ENCODE measurements at regions not wholly inside any gene's neighbourhood (a gene's known extent, or its start where the extent isn't known, plus 50 kb on each side); places are given as distances from the start of the nearest gene placed in this dataset.
"Not testable (repeated sequence)": the region's sequence is repeated elsewhere in the genome, so short reads cannot be mapped to it uniquely, and the experiment has no call there.

DNA sequence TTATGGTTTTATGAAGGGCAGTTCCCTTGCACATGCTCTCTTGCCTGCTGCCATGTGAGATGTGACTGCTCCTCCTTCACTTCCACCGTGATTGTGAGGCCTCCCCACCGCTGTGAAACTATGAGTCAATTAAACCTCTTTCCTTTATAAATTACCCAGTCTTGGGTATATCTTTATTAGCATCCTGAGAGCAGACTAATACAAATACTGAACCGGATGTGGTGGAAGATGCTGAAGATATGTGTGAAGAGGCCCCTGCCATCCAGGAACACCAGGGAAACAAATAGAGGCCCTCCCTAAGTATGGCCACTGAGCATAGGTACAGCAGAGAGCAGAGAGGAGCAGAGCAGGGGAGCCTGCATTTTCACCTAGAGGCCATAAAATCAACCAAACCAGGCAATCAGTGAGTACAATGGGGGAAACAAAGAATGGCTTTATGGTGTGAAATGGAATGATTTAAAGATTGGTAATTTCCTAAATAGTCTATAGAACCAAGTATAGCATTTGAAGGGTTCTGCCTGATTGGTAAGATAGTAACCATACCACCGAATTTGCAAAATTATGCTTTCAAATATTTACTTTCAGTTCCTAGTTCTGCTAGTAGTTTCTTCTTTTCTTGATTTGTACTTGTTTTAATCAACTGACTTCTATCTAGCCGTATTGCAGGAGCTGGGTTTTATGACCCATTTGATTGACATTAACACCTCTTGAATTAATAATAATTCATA, 421.6 kb downstream of the IRX1 start:
- no peak for DNase-seq (ENCODE audit: low read depth)

DNA sequence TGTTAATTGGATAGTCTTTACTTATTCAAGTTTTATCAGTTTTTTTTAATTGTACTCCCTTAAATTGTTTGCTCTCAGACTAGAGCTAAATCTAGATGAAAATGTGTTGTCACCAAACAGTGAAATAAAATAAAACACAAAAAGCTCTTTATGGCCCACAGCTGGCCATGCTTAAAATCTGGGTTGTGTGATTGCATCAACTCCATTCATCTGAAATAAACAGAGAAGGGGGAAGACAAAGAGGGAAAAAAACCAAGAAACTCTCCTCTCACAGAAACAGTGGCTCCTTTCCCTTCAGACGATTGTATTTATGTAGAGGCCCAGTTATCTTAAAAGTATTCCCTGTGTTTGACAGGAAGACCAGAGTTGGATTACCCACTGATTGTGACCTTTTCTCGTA, 422.4 kb downstream of the IRX1 start:
- DNase-seq (ENCODE audit: low read depth) = no peak

DNA sequence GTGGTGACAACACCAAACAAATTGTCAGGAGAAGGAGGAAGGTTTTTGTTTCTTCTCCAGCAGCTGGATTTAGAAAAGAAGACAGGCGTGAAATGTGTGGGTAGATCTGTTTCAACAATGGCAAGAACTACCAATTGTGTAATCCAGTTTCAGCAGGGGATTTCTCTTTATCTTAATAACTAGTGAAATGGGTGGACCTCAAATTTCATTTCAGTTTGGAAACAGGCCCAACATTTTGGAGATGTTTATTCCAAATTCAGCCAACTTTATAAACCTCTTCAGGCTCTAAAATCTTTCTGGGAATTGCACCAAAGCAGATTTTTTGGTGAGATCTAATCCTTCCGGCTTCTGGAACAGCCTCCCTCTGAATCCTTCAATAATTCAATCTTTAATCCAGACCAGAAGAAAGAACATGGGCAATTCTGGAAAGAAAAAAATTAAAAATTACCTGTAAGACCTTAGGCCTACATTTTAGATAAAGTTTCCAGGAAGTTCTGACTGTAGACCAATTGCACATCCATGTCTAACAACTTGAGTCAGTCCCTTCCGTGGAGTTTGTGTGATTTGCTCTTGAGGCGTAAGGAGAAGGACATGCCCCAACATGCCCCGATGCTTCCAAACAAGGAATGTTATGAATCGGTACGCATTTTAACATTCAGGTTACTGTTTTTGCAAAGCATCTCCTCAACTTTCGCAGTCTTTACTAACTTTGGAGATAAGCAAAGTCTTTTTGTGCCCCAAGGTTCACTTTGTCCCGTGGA, 423.6 kb downstream of the IRX1 start:
- DNase-seq (ENCODE audit: low read depth) = peak; percentile 11

DNA sequence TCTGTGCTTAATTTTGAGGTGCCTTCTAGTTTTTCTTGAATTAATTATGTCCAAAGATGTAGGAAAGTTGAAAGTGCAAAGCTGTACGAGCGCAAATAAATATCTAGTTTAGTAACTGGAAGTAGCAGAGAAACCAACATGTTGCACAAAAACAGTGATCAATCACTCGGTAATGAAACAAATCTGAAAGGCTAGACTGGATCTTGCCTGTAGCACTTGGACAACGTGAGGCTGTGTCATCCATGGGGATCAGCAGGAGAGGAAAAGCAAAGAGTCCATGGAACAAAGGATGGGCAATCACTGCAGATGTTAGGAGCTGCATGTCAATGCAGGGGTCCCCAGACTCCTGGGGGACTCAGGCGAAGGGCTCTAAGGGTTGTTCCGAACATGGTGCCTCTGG, 424.2 kb downstream of the IRX1 start:
- no peak for DNase-seq (ENCODE audit: low read depth)

DNA sequence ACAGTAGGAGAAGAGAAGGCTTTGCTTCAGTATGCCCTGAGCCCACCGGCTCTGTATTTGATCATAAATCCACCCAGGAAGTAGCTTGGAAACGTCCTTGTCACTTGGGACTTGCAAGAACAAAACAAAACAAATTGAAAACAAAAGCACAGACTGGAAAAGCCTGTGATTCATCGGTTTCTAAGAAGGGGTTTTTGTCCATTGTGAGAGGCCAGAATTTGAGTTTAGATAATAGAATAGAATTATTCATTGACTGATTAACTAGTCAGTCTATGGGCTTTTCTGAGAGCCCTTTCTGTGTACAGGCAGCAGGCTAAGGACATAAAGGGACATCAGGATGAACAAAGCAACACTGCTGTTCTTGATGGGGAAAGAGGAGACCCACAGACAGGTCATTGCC, 424.8 kb downstream of the IRX1 start:
- no peak for DNase-seq (ENCODE audit: low read depth)

DNA sequence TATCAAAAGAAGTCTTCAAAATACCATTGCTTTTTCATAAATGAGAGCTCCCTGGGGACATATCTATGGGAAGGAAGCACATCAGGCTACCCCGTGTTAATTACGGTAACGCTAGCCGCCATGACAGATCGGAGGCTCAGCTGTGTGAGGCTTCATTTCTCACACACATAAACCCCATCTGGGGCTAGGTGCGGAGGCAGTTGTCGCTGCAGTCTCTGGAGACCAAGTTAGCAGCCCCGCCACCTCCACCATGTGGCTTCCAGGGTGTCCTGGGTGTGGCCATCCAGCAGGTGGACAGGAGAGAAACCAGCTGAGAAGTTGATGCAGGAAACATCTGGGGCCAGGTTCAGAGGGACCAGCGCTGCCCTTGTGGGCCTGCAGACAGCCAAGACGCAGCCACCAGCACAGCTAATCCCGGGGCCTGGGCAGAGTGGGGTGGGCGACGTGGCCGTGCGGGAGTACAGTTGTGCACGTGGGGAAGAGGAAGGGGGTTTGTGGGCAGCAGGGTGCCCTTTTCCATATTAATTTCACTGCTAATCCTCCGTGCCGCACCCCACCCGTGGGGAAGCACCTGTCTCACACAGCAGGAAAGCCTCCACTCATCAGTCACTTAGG, 426.5 kb downstream of the IRX1 start:
- no peak for DNase-seq (ENCODE audit: low read depth)

DNA sequence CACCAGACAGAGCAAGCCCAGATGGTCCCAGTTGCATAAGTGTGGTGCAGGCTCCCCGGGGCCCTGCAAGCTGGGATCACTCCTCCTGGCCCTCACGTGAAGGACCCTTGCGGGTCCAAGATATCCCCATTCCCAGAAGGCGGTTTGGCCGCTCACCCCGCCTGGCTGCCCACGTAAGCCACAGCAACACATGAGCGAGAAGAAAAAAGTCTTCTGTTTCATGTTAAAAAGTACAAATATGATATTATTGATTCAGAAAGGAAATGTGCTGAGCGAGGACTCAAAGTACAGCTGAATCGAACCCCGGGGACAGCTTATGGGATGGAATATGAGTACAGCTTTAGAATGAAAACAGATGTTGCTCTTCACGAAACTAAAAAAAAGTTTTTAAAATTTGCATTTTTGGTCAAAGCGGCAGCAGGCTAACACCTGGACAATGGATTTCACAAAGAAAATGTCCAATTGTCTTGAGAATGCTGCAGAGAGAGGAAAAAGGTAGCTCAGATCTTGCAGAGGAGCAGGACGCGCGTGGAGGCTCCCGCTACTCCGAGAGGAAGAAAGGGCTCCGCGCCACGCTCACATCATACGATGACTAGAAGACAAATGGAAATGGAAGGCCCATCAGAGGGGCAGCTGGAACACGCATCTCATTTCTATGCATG, 427.6 kb downstream of the IRX1 start:
- no peak for DNase-seq (ENCODE audit: low read depth)

DNA sequence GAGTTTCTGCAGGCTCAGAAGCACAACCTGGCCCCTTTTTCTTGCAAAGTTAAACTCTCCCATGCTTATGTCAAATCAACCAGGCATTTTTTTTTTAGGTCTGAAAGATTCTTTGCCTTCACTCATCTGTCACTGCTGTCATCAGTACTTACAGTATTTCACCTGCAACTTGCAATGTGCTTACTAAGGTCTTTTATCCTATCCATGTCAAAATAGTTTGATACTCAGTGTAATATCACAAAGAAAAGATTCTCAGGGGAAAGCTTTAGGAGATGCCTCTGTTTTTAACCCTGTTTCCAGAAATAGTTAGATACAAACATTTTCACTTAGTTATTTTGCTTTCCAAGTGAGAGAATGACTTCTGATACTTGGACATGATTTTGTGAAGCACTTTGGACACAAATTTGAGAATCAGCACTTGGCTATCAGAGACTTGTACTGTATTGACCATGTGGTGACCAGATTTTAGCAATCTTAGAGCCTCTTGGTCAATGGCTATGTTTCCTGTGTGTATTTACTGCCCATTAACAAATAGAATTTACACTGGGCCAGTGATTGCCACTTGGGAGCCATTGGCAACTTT, 428.2 kb downstream of the IRX1 start:
- no peak for DNase-seq (ENCODE audit: low read depth)

DNA sequence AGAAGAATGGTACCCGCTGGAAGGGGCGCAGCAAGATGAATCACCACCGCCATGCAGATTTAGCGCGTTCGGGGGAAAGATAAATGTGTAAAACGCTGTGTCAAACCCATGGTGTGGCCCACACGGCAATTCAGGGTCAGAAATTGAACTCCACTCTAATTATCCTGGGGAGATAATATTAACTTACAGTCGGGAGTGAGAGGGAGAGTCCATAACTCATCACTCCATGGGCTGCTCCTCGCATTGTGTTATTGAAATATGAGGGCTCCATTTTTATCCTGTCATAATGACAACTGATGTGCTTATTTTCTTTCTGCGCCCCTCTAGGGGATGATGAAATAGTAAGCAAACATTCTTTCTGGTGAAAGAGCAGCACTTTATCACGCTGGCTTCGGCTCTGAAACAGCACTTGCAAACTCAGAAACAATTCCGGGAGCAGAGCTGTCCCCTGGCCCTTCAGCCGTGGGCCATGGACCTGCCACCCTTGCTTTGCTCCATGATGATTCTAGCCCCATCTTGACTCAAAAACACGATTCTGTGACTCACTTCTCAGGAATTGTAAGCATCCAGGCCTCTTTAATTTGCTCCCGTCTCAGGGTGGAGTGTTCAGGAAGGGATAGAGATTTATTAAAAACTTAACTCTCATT, 431.6 kb downstream of the IRX1 start:
- DNase-seq (ENCODE audit: low read depth) = no peak

DNA sequence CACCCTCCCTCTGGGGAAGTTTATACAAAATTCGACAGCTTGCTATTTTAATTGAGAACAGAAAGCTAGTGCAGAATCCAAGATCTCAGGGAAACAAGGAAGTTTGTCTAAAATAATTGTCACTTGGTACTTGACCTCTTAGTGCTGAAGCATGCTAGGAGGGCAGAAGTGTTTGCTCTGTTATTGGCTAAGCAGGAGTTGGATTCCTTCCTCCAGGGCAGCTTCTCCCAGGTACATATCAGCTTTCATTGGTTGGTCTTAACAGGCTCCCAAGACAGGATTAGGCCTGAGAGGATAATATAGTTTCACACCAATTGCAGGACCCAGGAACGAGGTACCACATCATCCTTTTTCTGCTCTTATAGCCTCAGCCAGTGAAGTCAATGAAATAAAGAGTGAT, 432.8 kb downstream of the IRX1 start:
- DNase-seq (ENCODE audit: low read depth) = no peak

DNA sequence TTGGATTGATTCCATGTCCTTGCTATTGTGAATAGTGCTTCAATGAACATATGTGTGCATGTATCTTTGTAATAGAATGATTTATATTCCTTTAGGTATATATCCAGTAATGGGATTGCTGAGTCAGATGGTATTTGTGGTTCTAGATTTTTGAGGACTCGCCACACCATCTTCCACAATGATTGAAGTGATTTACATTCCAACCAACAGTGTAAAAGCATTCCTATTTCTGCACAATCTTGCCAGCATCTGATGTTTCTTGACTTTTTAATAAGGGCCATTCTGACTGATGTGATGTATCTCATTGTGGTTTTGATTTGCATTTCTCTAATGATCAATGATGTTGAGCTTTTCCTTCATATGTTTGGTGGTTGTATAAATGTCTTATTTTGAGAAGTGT, 437.9 kb downstream of the IRX1 start:
- DNase-seq (ENCODE audit: low read depth) = not testable (repeated sequence)

DNA sequence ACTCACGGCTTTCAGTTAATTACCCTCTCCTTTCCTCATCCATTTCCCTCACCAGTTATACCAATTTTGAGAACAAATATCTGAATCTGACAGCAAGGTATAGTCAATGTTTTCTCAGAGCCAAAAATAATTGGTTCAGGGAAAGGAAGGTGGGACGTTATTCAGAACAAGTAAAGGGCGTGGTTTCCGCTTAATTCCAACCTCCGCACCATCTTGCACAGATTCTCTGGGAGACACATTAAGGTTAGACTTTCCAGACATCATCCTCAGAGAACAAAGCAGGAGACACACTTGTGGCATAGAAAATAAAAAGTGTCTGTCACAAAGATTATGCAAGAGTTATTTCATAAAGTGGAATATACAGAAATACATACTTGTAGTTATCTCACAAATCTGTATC, 441.2 kb downstream of the IRX1 start:
- DNase-seq (ENCODE audit: low read depth) = no peak

DNA sequence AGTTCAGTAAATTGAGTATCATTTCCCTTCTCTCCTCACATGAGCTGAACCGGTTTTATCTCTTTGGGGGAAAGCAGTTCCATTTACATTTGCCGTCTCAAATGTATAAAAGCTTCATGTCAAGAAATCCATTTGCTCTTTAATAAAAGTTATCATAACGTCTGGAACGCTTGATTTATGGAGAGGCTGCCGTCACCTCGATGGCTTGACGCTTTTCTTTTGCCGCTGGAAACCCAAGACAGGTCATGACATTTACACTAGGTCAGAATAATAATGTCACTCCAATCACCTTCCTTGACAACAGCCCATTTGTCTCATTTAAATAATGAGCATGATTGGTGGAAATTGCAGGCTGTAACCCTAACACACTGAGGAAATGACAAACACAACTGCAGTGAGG, 443.4 kb downstream of the IRX1 start:
- no peak for DNase-seq (ENCODE audit: low read depth)

DNA sequence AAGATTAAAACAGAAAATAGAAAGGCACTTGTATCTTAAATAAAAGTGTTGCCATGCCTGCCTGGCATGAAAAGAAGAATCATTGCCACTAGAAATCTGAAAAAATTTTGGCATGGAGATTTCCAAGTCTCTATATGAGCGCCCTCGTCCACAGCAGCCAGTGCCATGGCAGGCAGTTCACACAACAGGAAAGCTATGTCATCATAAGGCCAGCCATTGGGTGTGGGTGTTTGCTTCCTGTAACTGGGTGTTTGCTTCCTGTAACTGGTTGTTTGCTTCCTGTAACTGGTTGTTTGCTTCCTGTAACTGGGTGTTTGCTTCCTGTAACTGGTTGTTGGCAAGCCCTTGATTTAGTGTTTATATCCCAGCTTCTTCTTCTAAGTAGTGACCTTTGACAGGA, 446.7 kb downstream of the IRX1 start:
- no peak for DNase-seq (ENCODE audit: low read depth)

DNA sequence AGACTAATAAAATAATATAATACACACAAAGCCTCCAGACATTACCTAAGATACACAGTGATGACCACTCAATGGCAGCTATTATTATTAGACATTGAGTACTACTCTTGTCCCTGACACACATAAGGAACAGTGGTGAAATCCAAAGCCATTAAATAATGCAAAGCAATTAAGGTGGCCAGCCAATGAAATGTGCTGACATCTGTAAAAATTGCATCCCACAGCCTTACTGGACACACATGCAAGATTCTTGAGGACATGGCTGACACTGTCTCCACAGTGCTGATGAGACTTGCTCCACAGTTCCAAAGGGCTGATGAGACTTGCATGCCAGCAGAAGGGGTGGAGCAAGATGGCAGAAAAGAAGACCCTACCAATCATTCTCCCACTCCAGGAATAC, 447.5 kb downstream of the IRX1 start:
- DNase-seq (ENCODE audit: low read depth) = no peak

DNA sequence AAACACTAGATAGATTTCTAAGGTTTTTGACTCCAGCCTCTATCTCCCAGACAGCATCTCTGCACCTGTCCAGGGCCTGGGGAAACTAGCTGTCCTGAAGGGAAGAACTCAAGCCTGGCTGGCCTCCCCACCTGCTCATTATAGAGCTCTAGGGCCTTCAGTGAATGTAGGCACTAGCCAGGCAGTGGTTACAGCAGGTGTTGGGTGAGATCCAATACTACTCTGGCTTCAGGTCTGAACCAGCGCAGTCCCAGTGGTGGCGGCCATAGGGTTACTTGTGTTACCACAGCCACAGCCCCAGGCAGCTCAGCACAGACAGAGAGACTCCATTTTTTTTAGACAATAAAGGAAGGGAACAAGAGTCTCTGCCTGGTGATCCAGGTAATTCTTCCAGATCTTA, 449.2 kb downstream of the IRX1 start:
- DNase-seq (ENCODE audit: low read depth) = no peak

DNA sequence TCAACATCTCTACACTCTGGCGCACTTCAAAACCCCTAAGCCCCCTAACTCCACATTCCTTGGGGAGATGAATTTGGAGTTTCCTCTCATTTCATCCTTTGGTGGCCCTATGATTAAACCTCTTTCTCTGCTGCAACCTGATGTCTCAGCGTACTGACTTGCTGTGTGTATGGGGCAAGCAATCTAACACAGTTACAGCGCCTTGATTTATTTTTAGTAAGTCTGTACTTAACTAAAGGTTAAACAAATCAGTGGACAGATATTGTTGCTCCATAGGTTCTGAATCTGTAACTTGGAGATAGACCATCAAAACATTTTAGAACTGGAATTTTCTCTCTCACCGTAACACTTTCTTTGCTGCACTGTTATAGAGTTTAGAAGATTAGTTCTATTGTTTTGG, 452.8 kb downstream of the IRX1 start:
- no peak for DNase-seq (ENCODE audit: low read depth)

DNA sequence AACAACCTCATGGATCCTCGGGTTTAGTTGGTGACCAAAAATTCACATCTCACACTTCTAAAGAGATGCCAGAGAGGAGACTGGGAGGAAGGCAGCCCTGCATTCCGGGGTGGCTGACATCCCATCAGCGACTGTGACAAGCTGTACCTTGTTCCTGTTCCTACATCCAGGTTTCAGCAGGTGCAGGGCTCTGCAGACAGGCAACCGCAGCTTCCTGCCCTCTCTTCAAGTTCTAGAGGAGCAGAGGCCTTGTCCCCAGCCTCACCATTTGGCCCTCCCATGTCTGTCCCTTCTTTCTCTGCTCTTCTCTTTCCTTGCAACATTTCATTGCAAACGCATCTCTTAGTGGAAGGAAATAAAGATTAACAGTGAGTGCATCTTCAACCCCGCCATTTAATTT, 454.6 kb downstream of the IRX1 start:
- DNase-seq (ENCODE audit: low read depth) = no peak

DNA sequence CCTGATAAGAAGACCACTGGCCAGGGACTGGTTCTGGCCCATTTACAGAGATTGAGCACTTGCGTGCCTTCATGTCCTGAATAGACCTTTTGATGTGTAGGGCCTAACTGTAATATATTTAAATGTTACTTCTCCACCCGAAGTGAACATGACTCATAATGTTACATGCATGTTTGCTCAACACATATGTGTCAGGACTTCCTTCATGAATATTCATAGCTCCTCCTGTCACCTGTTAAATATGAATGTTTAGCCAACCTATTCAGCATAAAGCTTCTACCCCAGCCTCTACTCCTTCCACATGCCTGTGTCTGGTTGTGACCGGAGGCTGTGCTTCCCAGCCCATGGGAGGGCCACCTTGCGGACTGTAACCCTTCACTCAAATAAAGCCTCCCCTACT, 457.5 kb downstream of the IRX1 start:
- no peak for DNase-seq (ENCODE audit: low read depth)

DNA sequence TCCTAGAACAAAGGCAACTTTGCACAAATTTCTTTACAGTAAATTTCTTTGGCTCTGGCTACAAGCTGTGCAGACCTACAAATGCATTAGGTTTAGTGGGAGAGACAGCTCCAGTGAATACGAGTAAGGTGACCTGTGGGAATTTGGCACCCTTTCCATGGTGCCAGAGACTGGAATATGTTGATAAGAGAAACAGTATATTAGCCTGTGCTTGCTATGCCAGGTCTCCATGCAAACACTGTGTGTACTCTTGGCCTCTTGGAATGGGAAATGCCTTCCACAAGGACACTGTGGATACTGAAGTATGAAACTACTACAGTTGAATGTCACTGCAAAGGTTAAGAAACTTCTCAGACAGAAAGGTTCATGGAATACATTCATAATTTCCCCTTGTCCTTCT, 458.5 kb downstream of the IRX1 start:
- no peak for DNase-seq (ENCODE audit: low read depth)

DNA sequence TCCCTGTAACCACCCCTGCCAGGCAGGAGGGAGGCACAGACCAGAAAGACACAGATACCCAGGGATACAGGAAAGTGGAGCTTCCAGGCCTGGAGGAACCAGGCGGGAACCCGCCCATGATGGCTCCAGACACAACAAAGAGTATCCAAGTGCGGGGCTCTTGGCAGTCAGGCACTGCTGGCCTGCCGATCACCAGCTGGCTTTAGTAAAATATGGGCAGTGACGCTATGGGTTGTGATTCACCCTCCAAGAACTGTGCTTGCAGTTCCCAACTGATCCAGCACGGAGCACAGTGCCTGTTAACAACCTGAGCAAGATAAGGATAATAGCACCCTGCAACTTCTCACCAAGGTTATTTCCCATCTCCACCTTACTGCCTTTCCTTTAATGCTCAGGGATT, 463.3 kb downstream of the IRX1 start:
- no peak for DNase-seq (ENCODE audit: low read depth)

All from LHCN-M2 (cell line).